ENCODE measurements at regions not wholly inside any gene's neighbourhood (a gene's known extent, or its start where the extent isn't known, plus 50 kb on each side); places are given as distances from the start of the nearest gene placed in this dataset.

DNA sequence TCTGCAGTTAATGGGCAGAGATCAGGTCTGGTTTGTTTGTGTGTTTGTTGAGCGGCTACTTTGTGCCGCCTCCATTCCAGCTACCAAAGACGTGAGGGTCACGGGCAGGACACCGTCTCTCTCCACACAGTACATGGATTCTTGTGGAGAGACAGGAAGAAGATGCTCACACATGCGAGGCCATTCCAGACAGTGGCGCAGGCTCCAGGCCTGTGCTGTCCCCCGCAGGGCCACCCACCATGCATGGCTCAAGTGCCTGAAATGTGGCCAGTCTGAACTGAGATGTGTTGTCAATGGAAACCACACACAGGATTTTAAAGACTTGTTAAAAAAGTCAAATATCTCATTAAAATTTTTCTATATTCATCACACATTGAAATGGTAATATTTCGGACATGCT is 848.3 kb downstream of the TBC1D22A start:
- Histone ChIP-seq H3K27me3 (ENCODE audit: control insufficient read depth, insufficient read depth, low read length) (no peaks in the 10 kb centered on the region), H3K4me3 (ENCODE audit: low read depth, low read length) (no peak overlapping the region), H3K36me3 (ENCODE audit: control insufficient read depth, insufficient read depth, low read length) (no peaks in the 10 kb centered on the region)
- CTCF ChIA-PET, result no interaction called here
- POLR2A ChIA-PET, result no interaction called here
- TF ChIP-seq, protein P1, sequence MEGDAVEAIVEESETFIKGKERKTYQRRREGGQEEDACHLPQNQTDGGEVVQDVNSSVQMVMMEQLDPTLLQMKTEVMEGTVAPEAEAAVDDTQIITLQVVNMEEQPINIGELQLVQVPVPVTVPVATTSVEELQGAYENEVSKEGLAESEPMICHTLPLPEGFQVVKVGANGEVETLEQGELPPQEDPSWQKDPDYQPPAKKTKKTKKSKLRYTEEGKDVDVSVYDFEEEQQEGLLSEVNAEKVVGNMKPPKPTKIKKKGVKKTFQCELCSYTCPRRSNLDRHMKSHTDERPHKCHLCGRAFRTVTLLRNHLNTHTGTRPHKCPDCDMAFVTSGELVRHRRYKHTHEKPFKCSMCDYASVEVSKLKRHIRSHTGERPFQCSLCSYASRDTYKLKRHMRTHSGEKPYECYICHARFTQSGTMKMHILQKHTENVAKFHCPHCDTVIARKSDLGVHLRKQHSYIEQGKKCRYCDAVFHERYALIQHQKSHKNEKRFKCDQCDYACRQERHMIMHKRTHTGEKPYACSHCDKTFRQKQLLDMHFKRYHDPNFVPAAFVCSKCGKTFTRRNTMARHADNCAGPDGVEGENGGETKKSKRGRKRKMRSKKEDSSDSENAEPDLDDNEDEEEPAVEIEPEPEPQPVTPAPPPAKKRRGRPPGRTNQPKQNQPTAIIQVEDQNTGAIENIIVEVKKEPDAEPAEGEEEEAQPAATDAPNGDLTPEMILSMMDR (IDR thresholded peaks at IDR 0.05; ENCODE audit: insufficient read depth, low read depth, low read length), result no peak
- no peak for DNase-seq (ENCODE audit: low read depth)

GRCh38 chr22:47610281-47610680 is 847.8 kb downstream of the TBC1D22A start:
- H3K4me3 ChIP-seq (ENCODE audit: low read depth, low read length), result no peak overlapping the region

GRCh38 chr22:47609653-47610052 is 847.2 kb downstream of the TBC1D22A start:
- ChIA-PET CTCF (no interaction called here), POLR2A (no interaction called here)
- Histone ChIP-seq H3K27me3 (ENCODE audit: control insufficient read depth, insufficient read depth, low read length) (no peaks in the 10 kb centered on the region), H3K4me3 (ENCODE audit: low read depth, low read length) (no peak overlapping the region), H3K36me3 (ENCODE audit: control insufficient read depth, insufficient read depth, low read length) (no peaks in the 10 kb centered on the region)
- TF ChIP-seq, protein P1 (IDR thresholded peaks at IDR 0.05; ENCODE audit: insufficient read depth, low read depth, low read length), result no peak
- DNase-seq (ENCODE audit: low read depth), result no peak

More at GRCh38 chr22:47610281-47610680, 847.8 kb downstream of the TBC1D22A start:
- no peak for DNase-seq (ENCODE audit: low read depth)
- Histone ChIP-seq H3K36me3 (ENCODE audit: control insufficient read depth, insufficient read depth, low read length) (no peaks in the 10 kb centered on the region), H3K27me3 (ENCODE audit: control insufficient read depth, insufficient read depth, low read length) (no peaks in the 10 kb centered on the region)
- TF ChIP-seq, protein P1 (IDR thresholded peaks at IDR 0.05; ENCODE audit: insufficient read depth, low read depth, low read length), result no peak
- POLR2A ChIA-PET, result no interaction called here
- CTCF ChIA-PET, result no interaction called here

DNA sequence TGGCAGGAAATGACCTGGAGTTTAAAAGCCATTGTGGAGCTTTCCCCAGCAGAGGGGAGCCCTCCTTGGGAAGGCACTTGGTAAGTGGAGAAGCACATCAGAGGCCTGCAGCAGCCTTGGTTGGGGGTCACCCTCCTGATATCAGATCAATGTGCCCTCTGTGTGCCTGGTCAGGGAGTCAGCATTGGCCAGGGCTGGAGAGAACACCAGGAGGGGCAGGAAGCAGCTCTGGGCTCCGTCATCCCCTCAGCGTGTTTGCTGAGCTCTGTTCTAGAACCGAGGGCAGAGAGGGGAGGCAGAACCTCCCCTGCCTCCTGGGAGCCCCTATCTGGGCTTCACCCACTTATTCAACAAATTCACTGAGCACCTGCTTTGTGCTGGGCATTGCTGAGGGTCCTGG is 846.0 kb downstream of the TBC1D22A start:
- ChIA-PET CTCF (no interaction called here), POLR2A (no interaction called here)
- DNase-seq (ENCODE audit: low read depth), result no peak
- no peak overlapping the region for H3K4me3 ChIP-seq (ENCODE audit: low read depth, low read length)
- TF ChIP-seq, protein P1 (IDR thresholded peaks at IDR 0.05; ENCODE audit: insufficient read depth, low read depth, low read length), result no peak
- H3K27me3 ChIP-seq (ENCODE audit: control insufficient read depth, insufficient read depth, low read length), result no peaks in the 10 kb centered on the region
- H3K36me3 ChIP-seq (ENCODE audit: control insufficient read depth, insufficient read depth, low read length), result no peaks in the 10 kb centered on the region

DNA sequence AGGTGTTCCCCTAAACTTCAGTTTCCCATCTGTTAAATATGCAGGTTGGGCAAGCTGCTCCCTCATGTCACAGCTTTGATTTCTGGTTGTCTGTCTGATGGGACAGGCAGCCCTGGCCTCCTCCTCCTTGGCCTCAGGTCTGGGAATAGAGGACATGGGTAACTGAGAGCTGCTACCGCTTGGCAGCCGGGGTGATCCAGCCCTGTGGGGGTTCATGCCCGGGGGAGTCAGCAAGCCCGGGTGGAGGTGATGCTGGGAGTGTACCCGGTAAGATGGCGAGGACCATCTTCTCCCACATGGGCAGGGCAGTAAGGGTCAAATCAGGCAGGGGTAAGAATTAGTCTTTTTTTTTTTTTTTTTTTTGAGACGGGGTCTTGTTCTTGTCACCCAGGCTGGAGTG is 845.0 kb downstream of the TBC1D22A start:
- CTCF ChIA-PET, result no interaction called here
- Histone ChIP-seq H3K4me3 (ENCODE audit: low read depth, low read length) (no peak overlapping the region), H3K27me3 (ENCODE audit: control insufficient read depth, insufficient read depth, low read length) (no peaks in the 10 kb centered on the region), H3K36me3 (ENCODE audit: control insufficient read depth, insufficient read depth, low read length) (no peaks in the 10 kb centered on the region)
- TF ChIP-seq, protein P1 (IDR thresholded peaks at IDR 0.05; ENCODE audit: insufficient read depth, low read depth, low read length), result no peak
- no peak for DNase-seq (ENCODE audit: low read depth)
- POLR2A ChIA-PET, result no interaction called here

Measured in BJ (cell line).